Bronchial epithelial cell (primary cell): ENCODE measurements at regions not wholly inside any gene's neighbourhood (a gene's known extent, or its start where the extent isn't known, plus 50 kb on each side); places are given as distances from the start of the nearest gene placed in this dataset.
"Not testable (repeated sequence)": the region's sequence is repeated elsewhere in the genome, so short reads cannot be mapped to it uniquely, and the experiment has no call there.

Source experiments
- DNase-seq: peaks from one replicate; pipeline ENCODE4 v3.0.0-alpha.2; 2010; ENCODE audit warnings: low read depth
- FAIRE-seq: peaks from 2 replicates; lab custom pipeline; 2011; peaks lifted over from hg19 to GRCh38; lab: Jason Lieb, UNC
- H3K27me3 ChIP-seq: 2 replicates; pipeline ENCODE4 v1.5.1; 2011; ENCODE audit warnings: low read length; ENCODE audit not compliant: control insufficient read depth, insufficient read depth
- H3K36me3 ChIP-seq: 2 replicates; pipeline ENCODE4 v1.5.1; 2011; ENCODE audit warnings: low read length; ENCODE audit not compliant: control insufficient read depth, insufficient read depth
- H3K4me3 ChIP-seq: 2 replicates; pipeline ENCODE4 v1.5.1; 2011; ENCODE audit warnings: mild to moderate bottlenecking, low read depth, low read length, control low read depth
- TF ChIP-seq, protein P1 (sequence below): IDR thresholded peaks from 2 replicates; pipeline ENCODE4 v1.5.1; 2011; ENCODE audit warnings: mild to moderate bottlenecking, moderate library complexity, low read length, control low read depth, inconsistent platforms; ENCODE audit not compliant: insufficient read depth, severe bottlenecking

DNA sequence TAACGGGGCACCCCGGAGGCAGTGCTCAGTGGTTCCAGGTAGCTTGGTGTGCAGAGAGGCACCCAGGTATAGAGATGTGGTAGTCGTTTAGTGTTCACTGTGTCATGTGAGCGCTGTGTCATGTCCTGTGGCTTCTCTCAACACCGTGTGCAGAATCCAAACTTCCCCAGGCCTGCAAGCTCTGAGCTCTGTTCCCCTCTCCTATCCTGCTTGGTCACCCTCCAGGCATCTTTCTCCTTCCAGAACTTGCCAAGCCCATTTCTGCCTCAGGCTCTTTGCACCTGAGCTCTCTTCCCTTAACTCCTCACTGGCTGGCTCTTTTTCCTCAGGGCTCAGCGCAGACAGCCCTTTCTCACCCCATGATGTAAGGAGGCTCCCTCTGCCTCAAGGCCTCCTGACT, 64.8 kb downstream of the CARTPT start:
- no peak for DNase-seq
- Histone ChIP-seq H3K36me3 (no peaks in the 10 kb centered on the region), H3K27me3 (peaks cover under 1% of the 10 kb centered on the region), H3K4me3 (no peak overlapping the region)
- FAIRE-seq = peak; percentile 66
- TF ChIP-seq, protein P1, sequence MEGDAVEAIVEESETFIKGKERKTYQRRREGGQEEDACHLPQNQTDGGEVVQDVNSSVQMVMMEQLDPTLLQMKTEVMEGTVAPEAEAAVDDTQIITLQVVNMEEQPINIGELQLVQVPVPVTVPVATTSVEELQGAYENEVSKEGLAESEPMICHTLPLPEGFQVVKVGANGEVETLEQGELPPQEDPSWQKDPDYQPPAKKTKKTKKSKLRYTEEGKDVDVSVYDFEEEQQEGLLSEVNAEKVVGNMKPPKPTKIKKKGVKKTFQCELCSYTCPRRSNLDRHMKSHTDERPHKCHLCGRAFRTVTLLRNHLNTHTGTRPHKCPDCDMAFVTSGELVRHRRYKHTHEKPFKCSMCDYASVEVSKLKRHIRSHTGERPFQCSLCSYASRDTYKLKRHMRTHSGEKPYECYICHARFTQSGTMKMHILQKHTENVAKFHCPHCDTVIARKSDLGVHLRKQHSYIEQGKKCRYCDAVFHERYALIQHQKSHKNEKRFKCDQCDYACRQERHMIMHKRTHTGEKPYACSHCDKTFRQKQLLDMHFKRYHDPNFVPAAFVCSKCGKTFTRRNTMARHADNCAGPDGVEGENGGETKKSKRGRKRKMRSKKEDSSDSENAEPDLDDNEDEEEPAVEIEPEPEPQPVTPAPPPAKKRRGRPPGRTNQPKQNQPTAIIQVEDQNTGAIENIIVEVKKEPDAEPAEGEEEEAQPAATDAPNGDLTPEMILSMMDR = no peak

DNA sequence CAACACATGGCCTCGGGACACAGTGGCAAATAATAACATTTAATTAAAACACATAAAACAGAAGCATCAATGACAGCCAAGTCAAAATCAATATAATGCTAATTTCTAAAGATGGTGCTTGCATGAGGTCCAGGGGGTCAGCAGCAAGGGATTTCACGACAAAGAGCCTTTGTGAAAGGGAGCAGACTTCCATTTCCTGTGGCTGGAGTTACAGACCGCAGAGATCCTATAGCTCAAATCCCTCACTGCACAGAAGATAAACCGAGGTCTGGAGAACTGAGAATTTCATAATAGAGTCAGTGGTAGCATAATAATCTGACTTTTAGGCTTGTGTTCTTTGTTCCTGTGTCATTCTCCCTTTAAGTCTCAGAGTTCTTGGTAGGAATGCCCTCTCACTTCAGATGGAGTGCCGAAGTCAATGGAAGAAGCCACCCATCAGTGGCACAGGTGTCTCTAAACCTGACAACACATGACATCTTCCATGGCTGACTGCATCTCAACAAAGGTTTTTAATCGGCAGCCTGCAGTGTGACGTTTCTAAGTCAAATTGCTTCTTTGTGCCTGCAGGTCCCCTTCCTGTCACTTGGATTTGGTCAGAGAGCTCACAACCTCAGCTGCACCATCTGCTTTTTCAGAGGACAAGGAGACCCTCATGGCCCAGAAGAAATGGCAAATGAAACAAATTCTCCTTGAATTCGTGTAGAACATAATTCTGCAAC, 67.4 kb downstream of the CARTPT start:
- DNase-seq (no peak), FAIRE-seq (no peak)
- Histone ChIP-seq H3K4me3 (no peak overlapping the region), H3K36me3 (no peaks in the 10 kb centered on the region), H3K27me3 (peaks cover 2% of the 10 kb centered on the region)
- TF ChIP-seq, protein P1 = no peak

- H3K27me3 ChIP-seq = peaks cover 2% of the 10 kb centered on the region
- TF ChIP-seq, protein P1 = no peak
- no peak for FAIRE-seq
- no peak overlapping the region for H3K4me3 ChIP-seq
- DNase-seq = no peak
- no peaks in the 10 kb centered on the region for H3K36me3 ChIP-seq
Measured at GRCh38 chr5:71788794-71789193, 69.7 kb downstream of the CARTPT start.

GRCh38 chr5:71789746-71790145, 70.7 kb downstream of the CARTPT start:
- DNase-seq (no peak), FAIRE-seq (no peak)
- no peak overlapping the region for H3K4me3 ChIP-seq
- TF ChIP-seq, protein P1 = no peak
- H3K27me3 ChIP-seq = peaks cover 2% of the 10 kb centered on the region
- no peaks in the 10 kb centered on the region for H3K36me3 ChIP-seq

- TF ChIP-seq, protein P1 = no peak
- peaks cover 2% of the 10 kb centered on the region for H3K27me3 ChIP-seq
- no peak for FAIRE-seq
- H3K4me3 ChIP-seq = no peak overlapping the region
- no peak for DNase-seq
- no peaks in the 10 kb centered on the region for H3K36me3 ChIP-seq
Measured at GRCh38 chr5:71790433-71790832, 71.4 kb downstream of the CARTPT start.

DNA sequence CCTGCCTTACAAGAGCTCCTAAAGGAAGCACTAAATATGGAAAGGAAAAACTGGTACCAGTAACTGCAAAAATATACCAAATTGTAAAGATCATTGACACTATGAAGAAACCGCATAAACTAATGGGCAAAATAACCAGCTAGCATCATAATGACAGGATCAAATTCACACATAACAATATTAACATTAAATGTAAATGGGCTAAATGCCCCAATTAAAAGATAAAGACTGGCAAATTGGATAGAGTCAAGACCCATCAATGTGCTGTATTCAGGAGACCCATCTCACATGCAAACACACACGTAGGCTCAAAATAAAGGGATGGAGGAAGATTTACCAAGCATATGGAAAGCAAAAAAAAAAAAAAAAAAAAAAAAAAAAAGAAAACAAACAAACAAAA, 73.0 kb downstream of the CARTPT start:
- FAIRE-seq = not testable (repeated sequence)

More for the DNA sequence above, 73.0 kb downstream of the CARTPT start:
- not testable (repeated sequence) for H3K4me3 ChIP-seq, H3K36me3 ChIP-seq, H3K27me3 ChIP-seq, DNase-seq
